H9 (cell line): ENCODE measurements at regions not wholly inside any gene's neighbourhood (a gene's known extent, or its start where the extent isn't known, plus 50 kb on each side); places are given as distances from the start of the nearest gene placed in this dataset.

Experiments
- DNase-seq: peaks from one replicate; pipeline ENCODE4 v3.0.0-alpha.2; 2017
- H2AFZ ChIP-seq: one replicate; pipeline ENCODE4 v1.6.1; 2013; ENCODE audit warnings: mild to moderate bottlenecking, low read length, control low read depth, moderate library complexity
- H2AK5ac ChIP-seq: 2 replicates; pipeline ENCODE4 v1.6.1; 2013; ENCODE audit warnings: low read length, control low read depth, mixed read lengths; ENCODE audit not compliant: insufficient read length
- H2BK120ac ChIP-seq: one replicate; pipeline ENCODE4 v1.6.1; 2013; ENCODE audit warnings: low read depth, mild to moderate bottlenecking, low read length, control low read depth, inconsistent platforms; ENCODE audit not compliant: poor library complexity, severe bottlenecking
- H2BK12ac ChIP-seq: 2 replicates; pipeline ENCODE4 v1.6.1; 2013; ENCODE audit warnings: low read length, control low read depth, mixed read lengths, low read depth; ENCODE audit not compliant: insufficient read length
- H2BK15ac ChIP-seq: 2 replicates; pipeline ENCODE4 v1.6.1; 2013; ENCODE audit warnings: low read depth, low read length, control low read depth
- H2BK20ac ChIP-seq: one replicate; pipeline ENCODE4 v1.6.1; 2013; ENCODE audit warnings: low read depth, mild to moderate bottlenecking, low read length, control low read depth, inconsistent platforms; ENCODE audit not compliant: poor library complexity, severe bottlenecking
- H2BK5ac ChIP-seq: 2 replicates; pipeline ENCODE4 v1.6.1; 2013; ENCODE audit warnings: low read length, control low read depth, mixed read lengths; ENCODE audit not compliant: insufficient read length
- H3K14ac ChIP-seq: 2 replicates; pipeline ENCODE4 v1.6.1; 2013; ENCODE audit warnings: low read length, control low read depth; ENCODE audit not compliant: insufficient read depth
- H3K18ac ChIP-seq: 2 replicates; pipeline ENCODE4 v1.6.1; 2013; ENCODE audit warnings: low read depth, mild to moderate bottlenecking, mixed read lengths, low read length, control low read depth; ENCODE audit not compliant: insufficient read length
- H3K23ac ChIP-seq: 2 replicates; pipeline ENCODE4 v1.6.1; 2013; ENCODE audit warnings: low read length, control low read depth, mixed read lengths, low read depth; ENCODE audit not compliant: insufficient read length
- H3K23me2 ChIP-seq: 2 replicates; pipeline ENCODE4 v1.6.1; 2013; ENCODE audit warnings: low read depth, mild to moderate bottlenecking, mixed read lengths, low read length, control low read depth; ENCODE audit not compliant: insufficient read length, poor library complexity, severe bottlenecking
- H3K27ac ChIP-seq: 2 replicates; pipeline ENCODE4 v1.5.1; 2013; ENCODE audit warnings: low read length, control low read depth, mixed read lengths, low read depth; ENCODE audit not compliant: insufficient read length
- H3K27me3 ChIP-seq: 2 replicates; pipeline ENCODE4 v1.6.1; 2013; ENCODE audit warnings: low read length, control low read depth, inconsistent platforms; ENCODE audit not compliant: insufficient read depth
- H3K4ac ChIP-seq: 2 replicates; pipeline ENCODE4 v1.6.1; 2013; ENCODE audit warnings: low read depth, mild to moderate bottlenecking, control low read depth, inconsistent platforms, low read length, moderate library complexity
- H3K4me1 ChIP-seq: 2 replicates; pipeline ENCODE4 v1.6.1; 2013; ENCODE audit warnings: low read length, control low read depth, inconsistent platforms; ENCODE audit not compliant: insufficient read depth
- H3K4me2 ChIP-seq: 2 replicates; pipeline ENCODE4 v1.6.1; 2013; ENCODE audit warnings: low read length, control low read depth, mixed read lengths; ENCODE audit not compliant: insufficient read length, insufficient read depth
- H3K56ac ChIP-seq: 2 replicates; pipeline ENCODE4 v1.6.1; 2013; ENCODE audit warnings: low read depth, mild to moderate bottlenecking, mixed read lengths, low read length, control low read depth; ENCODE audit not compliant: insufficient read length
- H3K79me1 ChIP-seq: 2 replicates; pipeline ENCODE4 v1.6.1; 2013; ENCODE audit warnings: low read depth, mild to moderate bottlenecking, moderate library complexity, low read length, control low read depth, inconsistent platforms; ENCODE audit not compliant: insufficient read depth, poor library complexity, severe bottlenecking
- H3K79me2 ChIP-seq: 2 replicates; pipeline ENCODE4 v1.6.1; 2013; ENCODE audit warnings: low read length, control low read depth, inconsistent platforms; ENCODE audit not compliant: insufficient read depth
- H3K9ac ChIP-seq: 2 replicates; pipeline ENCODE4 v1.6.1; 2013; ENCODE audit warnings: low read length, control low read depth, mixed read lengths; ENCODE audit not compliant: insufficient read length; ENCODE audit errors: extremely low read depth
- H3K9me3 ChIP-seq: one replicate; pipeline ENCODE4 v1.6.1; 2013; ENCODE audit warnings: low read depth, low read length, inconsistent platforms; ENCODE audit not compliant: control insufficient read depth
- H3T11ph ChIP-seq: one replicate; pipeline ENCODE4 v1.6.1; 2013; ENCODE audit warnings: mild to moderate bottlenecking, low read length, control low read depth, inconsistent platforms
- H4K20me1 ChIP-seq: one replicate; pipeline ENCODE4 v1.6.1; 2013; ENCODE audit not compliant: control insufficient read depth, insufficient read length, insufficient read depth
- H4K5ac ChIP-seq: 2 replicates; pipeline ENCODE4 v1.6.1; 2013; ENCODE audit warnings: low read depth, mild to moderate bottlenecking, mixed read lengths, low read length, control low read depth; ENCODE audit not compliant: insufficient read length
- H4K8ac ChIP-seq: replicated peaks from 2 replicates; pipeline ENCODE4 v1.6.1; 2013; ENCODE audit warnings: low read length, control low read depth, mixed read lengths, low read depth; ENCODE audit not compliant: insufficient read length
- H4K91ac ChIP-seq: 2 replicates; pipeline ENCODE4 v1.6.1; 2013; ENCODE audit warnings: low read depth, mild to moderate bottlenecking, moderate library complexity, mixed read lengths, low read length, control low read depth; ENCODE audit not compliant: insufficient read length
- H3K27ac Mint-ChIP-seq, 3 experiments: 2 replicates in 2 of 3; 3 replicates in 1 of 3; pipeline ENCODE4 v1.8.0; 2020 to 2021; ENCODE audit warnings: mixed read lengths in 3 of 3, mild to moderate bottlenecking in 1 of 3, moderate library complexity in 1 of 3
- H3K27me3 Mint-ChIP-seq: 2 replicates; pipeline ENCODE4 v1.8.0; 2021; ENCODE audit warnings: low read depth, mild to moderate bottlenecking, moderate library complexity, mixed read lengths
- H3K36me3 Mint-ChIP-seq, 3 experiments: 2 replicates in 2 of 3; 3 replicates in 1 of 3; pipeline ENCODE4 v1.8.0; 2020 to 2021; ENCODE audit warnings: low read depth in 3 of 3, mixed read lengths in 3 of 3; ENCODE audit not compliant: insufficient read depth in 1 of 3
- H3K4me1 Mint-ChIP-seq, 2 experiments: 2 replicates each; pipeline ENCODE4 v1.8.0; 2020; ENCODE audit warnings: mixed read lengths in 2 of 2
- H3K4me3 Mint-ChIP-seq, 2 experiments: 2 replicates in 1 of 2; 3 replicates in 1 of 2; pipeline ENCODE4 v1.8.0; 2020 to 2021; ENCODE audit warnings: mild to moderate bottlenecking in 2 of 2, mixed read lengths in 2 of 2, moderate library complexity in 1 of 2
- H3K9me3 Mint-ChIP-seq, 2 experiments: 2 replicates in 1 of 2; 3 replicates in 1 of 2; pipeline ENCODE4 v1.8.0; 2020; ENCODE audit warnings: mild to moderate bottlenecking in 2 of 2, mixed read lengths in 2 of 2, moderate library complexity in 1 of 2
- CTCF ChIP-seq: fragments of 200-600 bp; sonication (generic); conservative IDR thresholded peaks from 3 replicates; pipeline ENCODE4 v1.8.0; 2021; ENCODE audit warnings: antibody characterized with exemption, mild to moderate bottlenecking
- WGBS: extraction: QIAGEN DNeasy Blood & Tissue Kit; methylation state at CpG from one replicate; pipeline ENCODE4 v1.1.7; 2013; ENCODE audit warnings: missing lambda C conversion rate, low lambda C conversion rate, mixed read lengths; ENCODE audit not compliant: insufficient read length; ENCODE audit errors: extremely low coverage; 5-methylcytosine and 5-hydroxymethylcytosine counted together

- DNase-seq, result no peak
- Mint-ChIP-seq H3K4me1 (peaks cover 19 to 23% of the 10 kb centered on the region in 2 experiments), H3K27ac (no peak overlapping the region)
Measured at GRCh38 chr7:21071561-21072501, 285.1 kb upstream of the SP8 start.

More at GRCh38 chr7:21071561-21072501, 285.1 kb upstream of the SP8 start:
- Histone ChIP-seq H3K27me3 (no peaks in the 10 kb centered on the region), H4K5ac (no peak overlapping the region), H3K9ac (no peak overlapping the region), H3K23me2 (no peaks in the 10 kb centered on the region), H3K27ac (no peak overlapping the region), H3K4me1 (peaks cover 3% of the 10 kb centered on the region; the same call in 1 of the 2 replicates), H2AFZ (no peak overlapping the region), H3K23ac (no peak overlapping the region), H2BK5ac (no peak overlapping the region), H3K9me3 (no peaks in the 10 kb centered on the region), H3K79me2 (no peaks in the 10 kb centered on the region), H3K4ac (no peak overlapping the region), H3T11ph (no peak overlapping the region), H3K14ac (no peak overlapping the region), H3K18ac (no peak overlapping the region), H2BK12ac (no peak overlapping the region), H3K4me2 (no peak overlapping the region), H2BK120ac (no peak overlapping the region), H4K8ac (no peak overlapping the region), H3K79me1 (no peaks in the 10 kb centered on the region), H4K91ac (no peak overlapping the region), H2BK15ac (no peak overlapping the region), H2AK5ac (no peak overlapping the region), H2BK20ac (no peak overlapping the region), H4K20me1 (no peaks in the 10 kb centered on the region), H3K56ac (no peak overlapping the region)
- Mint-ChIP-seq H3K4me3 (no peak overlapping the region), H3K36me3 (no peaks in the 10 kb centered on the region; a peak in 1 of 7 replicates), H3K9me3 (no peaks in the 10 kb centered on the region), H3K27me3 (no peaks in the 10 kb centered on the region)
- no peak for TF ChIP-seq CTCF
- whole genome bisulfite sequencing, result no CpG with 5 or more reads among the region's 3 CpGs
